ENCODE measurements at regions not wholly inside any gene's neighbourhood (a gene's known extent, or its start where the extent isn't known, plus 50 kb on each side); places are given as distances from the start of the nearest gene placed in this dataset.
"Not testable (repeated sequence)": the region's sequence is repeated elsewhere in the genome, so short reads cannot be mapped to it uniquely, and the experiment has no call there.

DNA sequence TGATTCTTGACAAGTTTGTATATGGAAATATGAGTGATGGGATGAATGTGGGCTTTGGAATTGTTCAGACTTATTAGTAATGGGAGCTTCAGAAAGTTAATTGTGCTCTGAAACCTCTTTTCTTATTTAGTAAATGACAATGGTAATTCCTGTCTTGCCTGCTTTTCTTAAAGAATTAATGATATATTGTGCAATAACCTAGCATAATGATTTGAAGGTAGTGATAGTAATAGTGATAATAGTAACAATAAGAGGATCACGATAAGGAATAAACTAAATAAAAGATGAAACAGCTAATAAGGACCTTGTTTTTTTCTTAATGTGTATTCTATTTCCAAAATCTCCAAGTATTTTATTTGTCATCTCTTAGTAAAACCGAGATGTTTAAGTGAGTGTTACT, 245.0 kb upstream of the CPHXL start:
- ChIA-PET CTCF (interaction anchor here (0.5 kb wide), 1 partner anchor 361 kb away, joined by 3 read pairs; no protein-coding TSS in a partner anchor), POLR2A (no interaction called here)

DNA sequence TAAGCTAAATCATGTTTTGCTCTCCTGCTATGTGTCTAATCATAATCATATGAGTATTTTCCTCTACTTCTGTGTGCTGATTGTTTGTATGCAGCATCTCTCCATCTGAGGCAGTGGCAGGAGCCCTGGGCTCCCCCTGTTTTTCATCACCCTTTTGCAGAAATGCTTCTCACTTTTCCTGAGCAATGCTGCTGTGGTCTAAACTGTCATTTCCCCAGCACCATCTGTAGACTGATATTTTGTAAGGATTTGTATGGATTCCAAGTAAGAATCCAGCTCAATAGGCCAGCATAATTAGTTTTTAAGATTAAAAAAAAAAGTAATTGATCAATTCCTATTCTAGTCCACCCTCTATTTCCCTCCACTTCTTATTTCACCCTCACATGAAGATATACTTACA, 257.0 kb upstream of the CPHXL start:
- POLR2A ChIA-PET, result no interaction called here

DNA sequence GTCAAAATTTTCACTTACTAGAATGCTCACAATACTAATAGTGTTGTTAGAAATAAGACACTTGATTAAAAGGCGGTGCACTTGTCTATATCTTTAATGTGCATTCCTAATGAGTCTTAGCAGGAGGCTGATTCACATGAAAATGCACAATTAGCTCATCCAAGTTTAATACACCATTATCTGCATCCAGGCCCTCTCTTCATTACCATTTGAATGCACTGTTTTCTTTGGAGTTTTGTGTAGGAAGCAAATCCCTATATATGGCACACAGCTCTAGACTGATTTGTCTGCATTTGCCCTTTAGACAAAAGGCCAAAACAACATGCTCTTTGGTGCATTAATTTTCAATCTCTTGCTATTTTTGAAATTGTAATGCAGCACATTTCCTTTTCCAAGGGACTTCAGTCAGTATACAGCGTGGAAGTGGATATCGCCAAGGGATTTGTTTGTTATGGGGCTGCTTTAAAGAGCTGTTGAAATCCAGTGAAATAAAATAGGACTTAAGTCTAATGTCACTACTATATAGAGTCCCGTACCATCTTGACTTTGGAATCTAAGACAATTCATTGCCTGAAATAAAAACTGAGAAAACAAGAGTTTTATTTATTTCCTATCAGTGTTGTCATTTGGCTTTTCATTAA, 257.6 kb upstream of the CPHXL start:
- CTCF ChIA-PET, result no interaction called here

More for the DNA sequence above, 257.0 kb upstream of the CPHXL start:
- CTCF ChIA-PET, result no interaction called here

DNA sequence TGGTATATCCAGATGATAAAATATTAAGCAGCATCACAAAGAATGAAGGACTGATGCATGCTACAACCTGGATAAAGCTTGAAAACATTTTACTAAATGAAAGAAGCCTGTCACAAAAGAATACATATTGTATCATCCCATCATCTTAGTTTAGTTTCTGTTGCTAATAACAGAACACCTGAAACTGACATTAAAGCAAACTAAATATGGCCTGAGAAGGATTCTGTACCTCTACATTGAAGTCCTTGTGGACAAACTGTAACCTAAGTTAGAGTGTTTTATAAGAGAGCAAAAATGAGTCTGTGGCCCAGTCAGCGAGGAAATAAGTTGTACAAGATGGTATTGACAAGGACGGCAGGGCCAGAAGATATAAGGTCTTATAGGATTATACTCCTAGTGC, 261.0 kb upstream of the CPHXL start:
- ChIA-PET POLR2A (no interaction called here), CTCF (no interaction called here)

More for the DNA sequence above, 257.6 kb upstream of the CPHXL start:
- POLR2A ChIA-PET, result no interaction called here

DNA sequence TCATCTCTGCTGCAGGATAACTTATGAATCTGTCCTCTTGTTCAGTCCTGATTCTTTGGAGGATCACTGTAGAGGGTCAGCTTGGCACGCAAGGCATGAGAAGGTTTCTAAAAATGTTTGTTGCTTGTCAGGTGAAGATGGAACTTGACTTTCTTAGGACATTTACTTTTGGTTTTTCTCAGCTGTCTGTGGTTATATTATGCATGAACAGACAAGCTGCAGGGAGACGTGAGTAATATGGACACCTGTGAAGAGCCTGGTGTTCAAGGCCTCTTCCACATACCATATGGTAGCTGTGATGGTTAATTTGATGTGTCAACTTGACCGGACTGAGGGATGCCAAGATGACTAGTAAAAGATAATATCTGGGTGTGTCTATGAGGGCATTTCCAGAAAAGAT, 270.2 kb upstream of the CPHXL start:
- CTCF ChIA-PET, result no interaction called here
- POLR2A ChIA-PET, result no interaction called here

DNA sequence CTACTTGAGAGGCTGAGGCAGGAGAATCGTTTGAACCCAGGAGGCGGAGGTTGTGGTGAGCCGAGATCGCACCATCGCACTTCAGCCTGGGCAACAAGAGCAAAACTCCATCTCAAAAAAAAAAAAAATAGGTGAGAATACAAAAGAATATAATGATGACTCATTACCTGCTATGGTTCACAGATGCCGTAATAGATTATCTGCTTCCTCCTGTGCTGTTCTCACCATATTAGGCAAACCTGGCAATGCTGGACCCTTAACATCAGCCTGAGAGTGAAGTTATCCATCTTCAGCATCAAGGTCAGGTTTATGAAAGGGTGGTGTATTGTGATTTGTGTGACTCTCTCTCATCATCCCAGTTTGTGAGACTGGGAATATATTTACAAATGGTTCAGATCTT, 271.3 kb upstream of the CPHXL start:
- POLR2A ChIA-PET, result no interaction called here
- CTCF ChIA-PET, result no interaction called here

DNA sequence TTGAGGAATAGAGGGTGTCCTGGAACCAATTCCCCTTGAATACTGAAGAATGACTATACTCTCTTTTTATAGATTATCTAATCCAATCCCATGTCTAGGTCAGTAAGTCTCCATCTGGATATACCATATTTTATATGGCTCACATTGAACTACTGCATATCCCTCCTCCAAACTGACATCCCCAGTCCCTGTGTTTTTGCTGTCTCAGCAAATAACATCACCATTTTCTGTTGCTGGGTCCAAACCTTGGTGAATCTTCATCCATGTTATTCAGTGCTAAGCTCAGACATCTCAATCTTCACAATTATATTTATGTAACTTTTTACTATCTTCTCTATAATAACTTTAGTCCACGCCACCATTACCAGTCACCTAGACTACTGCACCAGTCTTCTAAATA, 269.6 kb upstream of the CNTNAP4 start:
- CTCF ChIA-PET, result no interaction called here
- POLR2A ChIA-PET, result no interaction called here

DNA sequence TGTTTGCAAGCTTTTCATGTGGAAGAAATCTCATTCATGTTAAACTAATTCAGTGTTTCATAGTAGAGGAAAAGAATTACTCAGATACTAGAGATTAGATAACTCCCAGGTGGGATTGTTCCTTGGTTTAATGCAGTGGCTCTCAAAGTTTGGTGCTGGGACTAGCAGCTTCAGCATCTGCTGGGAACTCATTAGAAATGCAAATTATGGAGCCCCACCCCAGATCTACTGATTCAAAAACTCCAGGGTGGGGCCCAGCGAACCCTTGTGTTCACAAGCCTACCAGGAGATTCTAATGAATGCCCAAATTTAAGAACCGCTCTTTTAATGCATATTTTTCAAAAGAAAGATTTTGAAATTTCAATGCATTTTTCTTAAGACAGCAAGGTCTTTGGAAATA, 253.4 kb upstream of the CNTNAP4 start:
- CTCF ChIA-PET, result no interaction called here
- POLR2A ChIA-PET, result no interaction called here

DNA sequence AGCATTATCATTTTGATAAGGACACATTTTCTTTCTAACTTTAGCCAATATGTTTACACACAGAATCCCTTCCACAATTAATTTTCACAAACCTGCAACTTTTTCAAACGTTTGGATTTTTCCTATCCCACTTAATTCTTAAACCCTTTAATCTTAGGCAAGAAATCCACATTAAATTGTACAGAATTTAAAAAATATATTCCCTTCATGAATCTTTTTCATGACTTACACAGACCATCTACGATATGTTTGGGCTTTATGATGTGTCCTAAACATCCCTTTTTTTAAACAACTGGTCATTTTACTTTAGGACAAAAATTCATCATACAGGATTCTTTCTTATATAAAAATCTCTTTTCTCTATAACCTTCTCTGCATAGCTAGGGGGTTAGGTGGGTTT, 241.5 kb upstream of the CNTNAP4 start:
- ChIA-PET CTCF (no interaction called here), POLR2A (no interaction called here)

DNA sequence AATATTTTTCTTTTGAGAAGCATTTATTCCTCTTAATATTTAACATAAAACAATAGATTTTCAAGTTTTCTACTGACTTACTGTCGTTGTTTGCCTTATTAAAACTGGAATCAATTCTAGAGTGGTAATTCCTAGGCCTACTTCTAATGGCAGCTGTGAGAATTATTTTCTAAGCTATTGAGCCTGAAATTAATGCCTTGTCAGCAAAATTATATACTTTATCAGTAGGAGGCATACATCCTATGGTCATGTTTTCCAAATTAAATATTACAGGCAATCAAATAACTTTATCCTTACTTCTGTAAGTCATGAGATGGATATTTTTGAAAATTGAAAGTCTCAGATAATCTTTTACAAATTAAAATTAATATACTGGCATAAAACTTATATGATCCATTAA, 239.1 kb upstream of the CNTNAP4 start:
- CTCF ChIA-PET, result no interaction called here
- POLR2A ChIA-PET, result no interaction called here

DNA sequence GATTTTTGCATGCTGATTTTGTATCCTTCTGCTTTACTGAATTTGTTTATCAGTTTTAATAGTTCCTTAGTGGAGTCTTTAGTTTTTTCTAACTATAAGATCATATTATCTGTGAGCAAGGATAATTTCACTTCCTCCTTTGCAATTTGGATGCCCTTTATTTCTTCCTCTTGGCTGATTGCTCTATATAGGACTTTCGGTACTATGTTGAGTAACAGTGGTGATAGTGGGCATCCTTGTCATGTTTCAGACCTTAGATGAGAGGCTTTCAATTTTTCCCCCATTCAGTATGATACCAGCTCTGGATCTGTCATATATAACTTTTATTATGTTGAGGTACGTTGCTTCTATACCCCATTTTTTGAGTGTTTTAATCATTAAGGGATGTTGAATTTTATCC, 224.5 kb upstream of the CNTNAP4 start:
- ChIA-PET CTCF (no interaction called here), POLR2A (no interaction called here)

DNA sequence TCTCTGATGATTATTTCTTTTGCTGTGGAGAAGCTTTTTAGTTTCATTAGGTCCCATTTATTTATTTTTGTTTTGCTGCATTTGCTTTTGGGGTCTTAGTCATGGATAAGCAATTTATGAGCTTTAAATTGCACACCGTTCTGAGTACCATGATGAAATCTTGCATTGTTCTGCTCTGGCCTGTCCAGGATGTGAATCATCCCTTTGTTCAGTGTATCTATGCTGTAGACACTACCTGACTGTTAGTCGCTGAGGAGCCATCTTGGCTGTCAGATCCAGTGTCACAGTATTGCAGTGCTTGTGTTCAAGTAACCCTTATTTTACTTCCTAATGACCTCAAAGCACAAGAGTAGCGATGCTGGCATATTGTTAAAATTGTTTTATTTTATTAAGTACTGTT, 218.0 kb upstream of the CNTNAP4 start:
- CTCF ChIA-PET, result no interaction called here
- POLR2A ChIA-PET, result no interaction called here

DNA sequence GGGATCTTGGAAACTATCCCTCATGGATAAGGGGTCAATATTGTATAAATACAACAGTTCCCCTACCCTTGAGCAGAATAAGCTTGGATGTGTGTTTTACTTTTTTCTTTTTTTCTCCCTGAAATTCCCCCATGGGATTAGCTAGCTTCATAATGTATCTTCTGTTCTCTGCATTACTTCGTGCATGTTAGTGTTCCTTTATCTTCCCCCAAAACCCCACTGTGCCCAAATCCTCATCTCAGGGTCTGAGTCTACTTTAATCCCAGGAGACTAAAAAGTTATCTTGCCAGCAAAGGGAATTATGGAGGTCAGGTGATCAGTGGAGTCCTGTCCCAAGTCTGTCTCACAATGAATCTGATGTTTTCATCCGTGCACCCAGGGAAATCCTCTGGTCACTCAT, 217.5 kb upstream of the CNTNAP4 start:
- ChIA-PET CTCF (no interaction called here), POLR2A (no interaction called here)

DNA sequence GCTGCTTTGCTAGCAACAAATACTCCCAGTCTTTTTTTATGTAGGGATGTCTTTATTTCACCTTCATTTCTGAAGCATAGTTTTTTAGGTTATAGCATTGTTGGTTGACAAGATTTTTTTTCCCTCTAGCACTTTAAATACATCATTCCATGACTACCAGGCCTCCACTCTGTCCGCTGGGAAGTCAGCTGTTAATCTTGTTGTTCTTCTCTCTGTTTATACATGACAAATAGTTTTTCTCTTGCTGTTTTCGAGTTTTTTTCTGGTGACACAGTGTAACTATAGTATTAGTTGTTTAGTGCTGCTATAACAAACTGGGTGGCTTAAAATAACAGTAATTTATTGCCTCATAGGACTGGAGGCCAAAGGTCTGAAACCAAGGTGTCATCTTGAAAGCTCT, 205.5 kb upstream of the CNTNAP4 start:
- POLR2A ChIA-PET, result no interaction called here
- CTCF ChIA-PET, result no interaction called here

DNA sequence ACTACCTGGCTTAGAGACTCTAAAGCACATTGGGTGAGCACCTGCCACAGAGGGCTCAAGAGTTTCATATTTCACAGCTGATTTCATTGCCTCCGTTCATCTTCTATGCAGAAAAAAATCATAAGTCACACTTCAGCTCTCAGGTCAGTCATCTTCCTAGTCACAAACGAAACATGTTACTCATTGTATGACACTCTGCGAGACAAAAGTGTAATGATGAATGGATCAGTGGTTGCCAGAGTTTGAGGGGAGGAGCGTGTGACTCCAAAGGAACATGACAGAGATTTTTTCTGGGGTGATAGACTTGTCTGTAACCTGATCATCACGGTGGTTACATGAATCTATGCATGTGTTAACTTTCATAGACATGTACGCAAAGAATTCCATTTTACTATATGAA, 195.2 kb upstream of the CNTNAP4 start:
- POLR2A ChIA-PET, result no interaction called here
- CTCF ChIA-PET, result no interaction called here

DNA sequence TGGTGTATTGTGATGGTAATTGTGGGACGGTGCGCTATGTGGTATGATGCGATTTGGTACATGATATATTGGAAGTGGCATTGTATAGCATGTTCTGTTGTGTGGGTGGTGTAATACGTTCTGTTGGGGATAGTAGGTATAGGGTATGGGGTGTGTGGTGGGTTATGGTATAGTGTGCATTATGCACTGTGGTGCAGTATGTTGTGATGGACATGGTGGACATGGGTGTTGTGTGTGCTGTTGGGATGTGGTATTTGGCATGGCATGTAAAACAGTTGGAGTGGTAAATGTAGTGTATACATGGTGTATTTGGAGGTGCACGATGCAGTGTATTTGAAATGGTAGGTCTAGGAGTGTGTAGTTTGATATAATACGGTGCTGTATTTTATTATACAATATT, 170.6 kb upstream of the CNTNAP4 start:
- ChIA-PET CTCF (no interaction called here), POLR2A (no interaction called here)

DNA sequence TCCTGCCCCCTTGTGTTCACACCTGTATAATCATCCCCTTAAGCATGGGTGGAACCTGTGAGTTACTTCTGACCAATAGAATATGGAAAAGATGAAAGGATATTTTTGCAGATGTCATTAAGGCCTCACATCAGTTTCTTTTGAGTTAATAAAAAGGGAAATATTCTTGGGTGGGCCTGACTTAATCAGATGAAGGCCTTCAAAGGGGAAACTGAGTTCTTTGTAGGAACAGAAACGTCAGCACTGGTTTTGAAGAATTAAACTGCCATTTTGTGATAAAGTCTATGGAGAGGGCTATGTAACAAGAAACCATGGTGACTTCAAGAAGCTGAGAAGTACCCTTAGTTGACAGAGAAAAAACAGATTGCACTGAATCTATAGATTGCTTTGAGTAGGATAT, 168.7 kb upstream of the CNTNAP4 start:
- ChIA-PET CTCF (no interaction called here), POLR2A (no interaction called here)

DNA sequence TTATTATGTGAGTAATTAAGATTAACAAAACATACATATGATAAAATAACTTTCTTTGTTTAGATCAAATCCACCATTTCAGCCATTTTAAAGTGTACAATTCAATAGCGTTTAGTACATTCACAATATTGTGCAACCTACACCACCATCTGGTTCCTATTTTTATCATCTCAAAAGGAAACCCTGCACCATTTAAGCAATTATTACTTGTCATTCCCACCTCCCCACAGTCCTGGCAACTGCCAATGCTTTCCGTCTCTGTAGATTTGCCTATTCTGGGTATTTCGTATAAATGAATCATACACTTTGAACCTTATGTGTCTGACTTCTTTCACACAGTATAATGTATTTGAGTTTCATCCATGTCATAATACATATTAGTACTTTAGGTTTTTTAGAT, 162.5 kb upstream of the CNTNAP4 start:
- ChIA-PET CTCF (no interaction called here), POLR2A (no interaction called here)

DNA sequence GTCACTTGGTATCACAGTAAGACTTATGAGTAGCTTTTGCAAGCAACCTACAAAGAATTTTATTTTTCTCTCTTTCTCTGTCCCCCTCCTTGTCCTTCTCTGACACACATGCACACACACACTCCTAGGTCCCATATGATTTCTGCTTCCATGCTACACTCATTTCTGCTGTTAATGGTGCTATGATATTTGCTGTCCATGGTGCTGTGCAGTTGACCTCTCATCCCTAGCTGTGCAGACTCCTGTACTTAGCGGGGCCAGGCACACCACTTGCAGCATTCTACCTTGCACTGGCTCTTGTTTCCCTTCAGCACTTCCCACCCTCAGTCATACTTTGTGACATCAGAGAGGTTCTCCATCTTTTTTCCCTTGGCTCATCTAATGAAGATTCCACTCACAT, 158.9 kb upstream of the CNTNAP4 start:
- ChIA-PET POLR2A (no interaction called here), CTCF (no interaction called here)

DNA sequence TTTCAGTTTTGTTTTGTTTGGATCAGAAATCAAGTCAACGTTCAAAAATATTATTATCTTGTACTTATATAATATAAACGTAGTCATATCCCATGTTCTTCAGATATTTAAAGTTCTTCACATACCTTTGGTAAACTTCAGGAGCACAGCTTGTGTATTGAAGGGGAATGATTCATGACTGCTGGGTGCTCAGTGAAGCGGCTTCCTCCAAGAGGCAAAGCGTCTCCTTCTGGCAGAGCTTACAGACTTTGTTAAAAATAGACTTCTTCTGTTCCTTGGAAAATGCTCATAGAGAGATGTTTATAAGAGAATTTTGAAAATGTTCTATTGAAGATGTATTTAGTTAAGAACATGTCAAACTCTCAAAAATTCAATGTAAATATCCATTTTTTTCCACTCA, 155.6 kb upstream of the CNTNAP4 start:
- POLR2A ChIA-PET, result no interaction called here

DNA sequence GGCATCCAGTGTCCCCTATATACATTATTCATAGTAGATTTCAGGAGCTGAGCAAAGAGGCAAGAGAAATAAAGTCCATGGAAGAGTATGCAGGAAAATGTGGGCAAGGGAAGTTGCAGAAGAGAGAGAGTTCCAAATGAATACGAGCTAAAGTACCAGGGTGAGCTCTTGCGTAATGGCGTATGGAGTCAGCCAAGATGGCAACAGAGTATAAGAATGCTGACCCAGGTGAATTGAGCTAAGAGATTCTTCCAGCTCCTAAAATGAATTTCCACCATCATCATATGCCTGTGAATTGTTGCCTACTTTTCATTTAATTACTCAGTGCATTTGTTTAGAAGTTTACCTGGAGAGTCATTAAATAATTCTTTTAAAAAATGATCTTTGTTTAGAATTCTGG, 153.2 kb upstream of the CNTNAP4 start:
- CTCF ChIA-PET, result no interaction called here
- POLR2A ChIA-PET, result no interaction called here

More for the DNA sequence above, 155.6 kb upstream of the CNTNAP4 start:
- CTCF ChIA-PET, result no interaction called here

DNA sequence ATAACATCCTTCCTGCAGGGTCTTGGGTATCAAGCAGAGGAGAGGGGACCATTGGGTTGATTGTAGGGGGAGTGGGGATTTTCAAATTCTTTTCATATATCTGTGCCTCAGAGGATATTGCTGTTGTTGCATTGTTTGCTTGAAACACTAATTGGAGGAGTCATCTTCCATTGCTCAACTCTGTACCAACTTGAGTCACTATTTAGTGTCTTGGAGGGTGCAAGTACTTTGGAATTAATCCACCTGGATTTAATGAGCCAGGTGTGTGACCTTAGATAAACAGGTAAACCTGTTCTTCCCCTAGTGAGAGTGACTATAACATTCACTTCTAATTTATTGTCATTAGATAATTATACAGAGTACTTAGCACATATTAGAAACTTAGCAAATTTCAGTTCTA, 151.3 kb upstream of the CNTNAP4 start:
- ChIA-PET CTCF (interaction anchor here (0.7 kb wide), 1 partner anchor 155 kb away, joined by 3 read pairs; no protein-coding TSS in a partner anchor), POLR2A (no interaction called here)

DNA sequence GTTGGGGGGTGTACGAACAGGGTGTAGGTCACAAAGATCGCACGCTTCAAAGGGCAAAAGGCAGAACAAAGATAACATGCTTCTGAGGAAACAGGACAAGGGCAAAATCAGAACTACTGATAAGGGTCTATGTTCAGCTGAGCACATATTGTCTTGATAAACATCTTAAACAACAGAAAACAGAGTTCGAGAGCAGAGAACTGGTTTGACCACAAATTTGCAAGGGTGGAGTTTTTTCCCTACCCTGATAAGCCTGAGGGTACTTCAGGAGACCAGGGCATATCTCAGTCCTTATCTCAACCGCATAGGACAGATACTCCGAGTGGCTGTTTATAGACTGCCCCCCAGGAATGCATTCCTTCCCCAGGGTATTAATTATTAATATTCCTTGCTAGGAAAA, 139.1 kb upstream of the CNTNAP4 start:
- POLR2A ChIA-PET, CTCF ChIA-PET: not testable (repeated sequence)

Data from activated CD8-positive, alpha-beta memory T cell treated with anti-CD3 and anti-CD28 coated beads for 36 hours (primary cell).